ENCODE measurements at regions not wholly inside any gene's neighbourhood (a gene's known extent, or its start where the extent isn't known, plus 50 kb on each side); places are given as distances from the start of the nearest gene placed in this dataset.
"Not testable (repeated sequence)": the region's sequence is repeated elsewhere in the genome, so short reads cannot be mapped to it uniquely, and the experiment has no call there.

DNA sequence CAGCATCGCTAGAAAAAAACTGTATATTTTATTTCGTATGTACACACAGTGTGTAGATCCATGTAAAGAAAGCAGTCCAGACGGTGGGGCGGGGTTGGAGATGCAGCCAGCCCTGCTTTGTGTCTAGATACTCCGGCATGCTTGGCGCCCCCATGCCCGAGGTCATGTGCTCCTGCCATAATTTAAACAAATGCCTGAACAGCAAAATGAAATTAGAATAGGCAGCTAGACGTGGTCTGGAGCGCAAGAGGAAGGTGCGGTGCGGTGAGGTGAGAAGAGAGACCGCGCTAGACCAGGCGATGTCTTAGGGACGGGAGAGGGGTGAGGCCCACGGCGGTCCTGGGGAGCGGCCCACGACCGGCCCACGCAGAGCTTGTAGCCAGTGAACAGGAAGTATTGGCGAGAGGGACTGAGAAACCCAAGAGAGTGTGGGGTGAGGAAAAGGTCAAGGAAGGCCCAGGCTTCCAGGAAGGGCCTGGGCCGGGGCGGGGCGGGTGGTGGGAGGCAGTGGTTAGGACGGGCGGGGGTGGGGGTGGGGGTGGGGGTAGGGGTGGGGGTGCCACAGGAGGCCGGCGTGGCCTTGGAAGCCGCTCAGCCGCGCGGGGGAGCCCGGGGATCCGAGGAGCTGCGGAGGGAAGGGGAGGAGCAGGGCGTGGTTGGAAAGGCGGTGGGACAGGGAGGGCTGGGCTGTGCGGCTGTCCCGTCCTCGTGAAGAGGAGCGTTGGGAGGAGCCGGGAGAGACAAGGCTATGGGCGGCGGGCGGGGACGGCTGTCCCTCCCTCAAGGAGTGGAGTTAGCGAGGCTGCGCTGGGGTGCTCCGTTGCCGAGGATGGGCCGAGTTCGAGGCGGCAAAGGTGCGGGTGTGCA, 254.7 kb upstream of the SGCG start:
- H3K4me3 ChIP-seq (ENCODE audit: low read length, poor library complexity, severe bottlenecking): no peak overlapping the region
- no peaks in the 10 kb centered on the region for H4K20me1 ChIP-seq (ENCODE audit: insufficient read depth, low read length, poor library complexity, severe bottlenecking)
- H3K4me2 ChIP-seq (ENCODE audit: low read depth, low read length, poor library complexity, severe bottlenecking): no peak overlapping the region
- no peaks in the 10 kb centered on the region for H3F3A ChIP-seq (ENCODE audit: low read depth)
- H3K9ac ChIP-seq (ENCODE audit: low read depth, low read length, poor library complexity, severe bottlenecking): no peak overlapping the region
- H2AFZ ChIP-seq (ENCODE audit: low read length): no peak overlapping the region
- no peaks in the 10 kb centered on the region for H3K36me3 ChIP-seq (ENCODE audit: insufficient read depth, low read length)
- no peak for TF ChIP-seq EZH2phosphoT487 (IDR thresholded peaks at IDR 0.05; ENCODE audit: borderline replicate concordance)
- TF ChIP-seq, protein P1, sequence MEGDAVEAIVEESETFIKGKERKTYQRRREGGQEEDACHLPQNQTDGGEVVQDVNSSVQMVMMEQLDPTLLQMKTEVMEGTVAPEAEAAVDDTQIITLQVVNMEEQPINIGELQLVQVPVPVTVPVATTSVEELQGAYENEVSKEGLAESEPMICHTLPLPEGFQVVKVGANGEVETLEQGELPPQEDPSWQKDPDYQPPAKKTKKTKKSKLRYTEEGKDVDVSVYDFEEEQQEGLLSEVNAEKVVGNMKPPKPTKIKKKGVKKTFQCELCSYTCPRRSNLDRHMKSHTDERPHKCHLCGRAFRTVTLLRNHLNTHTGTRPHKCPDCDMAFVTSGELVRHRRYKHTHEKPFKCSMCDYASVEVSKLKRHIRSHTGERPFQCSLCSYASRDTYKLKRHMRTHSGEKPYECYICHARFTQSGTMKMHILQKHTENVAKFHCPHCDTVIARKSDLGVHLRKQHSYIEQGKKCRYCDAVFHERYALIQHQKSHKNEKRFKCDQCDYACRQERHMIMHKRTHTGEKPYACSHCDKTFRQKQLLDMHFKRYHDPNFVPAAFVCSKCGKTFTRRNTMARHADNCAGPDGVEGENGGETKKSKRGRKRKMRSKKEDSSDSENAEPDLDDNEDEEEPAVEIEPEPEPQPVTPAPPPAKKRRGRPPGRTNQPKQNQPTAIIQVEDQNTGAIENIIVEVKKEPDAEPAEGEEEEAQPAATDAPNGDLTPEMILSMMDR (conservative IDR thresholded peaks at IDR 0.05; ENCODE audit: low read length): no peak
- H3K4me1 ChIP-seq (ENCODE audit: insufficient read depth, low read length, poor library complexity, severe bottlenecking): no peaks in the 10 kb centered on the region
- no peaks in the 10 kb centered on the region for H3K79me2 ChIP-seq (ENCODE audit: insufficient read depth, low read length)
- no peaks in the 10 kb centered on the region for H3K9me2 ChIP-seq (replicated peaks; ENCODE audit: low read depth, low read length)
- H3K9me3 ChIP-seq (ENCODE audit: insufficient read depth, low read depth, low read length): no peaks in the 10 kb centered on the region
- no peaks in the 10 kb centered on the region for H3K27me3 ChIP-seq (ENCODE audit: insufficient read depth, low read length, poor library complexity, severe bottlenecking)

DNA sequence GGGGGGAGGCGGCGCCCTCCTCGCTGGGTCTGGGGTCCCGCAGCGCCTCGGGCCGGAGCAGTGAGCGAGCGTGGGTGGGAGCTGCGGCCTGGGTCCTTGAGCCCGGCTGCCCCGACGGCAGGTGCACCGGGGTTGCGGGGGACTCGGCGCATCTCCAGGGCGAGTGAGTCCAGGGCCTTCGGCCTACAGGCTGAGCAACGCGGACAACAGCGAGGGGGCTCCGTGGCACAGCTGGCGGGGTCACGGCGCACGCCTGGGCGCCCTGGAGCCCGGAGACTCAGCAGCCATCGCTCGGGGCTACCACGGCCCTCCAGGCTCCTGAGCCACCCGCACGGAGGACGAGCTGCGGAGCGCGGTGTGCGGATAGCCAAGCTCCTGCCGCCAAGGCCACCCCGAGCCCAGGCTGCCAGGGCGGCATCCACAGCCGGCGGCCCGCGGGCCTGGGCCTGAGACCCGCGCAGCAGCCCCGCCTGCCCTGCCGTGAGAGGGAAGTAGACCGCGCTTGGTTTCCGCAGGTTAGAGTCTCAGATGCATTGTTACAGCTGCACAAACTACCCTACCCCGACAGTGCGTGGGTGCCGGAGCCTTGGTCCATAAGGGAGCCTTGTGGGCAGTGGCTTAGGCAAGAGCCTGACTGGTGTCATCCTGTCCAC, 253.9 kb upstream of the SGCG start:
- no peaks in the 10 kb centered on the region for H3K79me2 ChIP-seq (ENCODE audit: insufficient read depth, low read length)
- H3K9me2 ChIP-seq (replicated peaks; ENCODE audit: low read depth, low read length): no peaks in the 10 kb centered on the region
- no peaks in the 10 kb centered on the region for H3F3A ChIP-seq (ENCODE audit: low read depth)
- no peak overlapping the region for H3K9ac ChIP-seq (ENCODE audit: low read depth, low read length, poor library complexity, severe bottlenecking)
- no peak for TF ChIP-seq EZH2phosphoT487 (IDR thresholded peaks at IDR 0.05; ENCODE audit: borderline replicate concordance)
- TF ChIP-seq, protein P1 (conservative IDR thresholded peaks at IDR 0.05; ENCODE audit: low read length): no peak
- H3K36me3 ChIP-seq (ENCODE audit: insufficient read depth, low read length): no peaks in the 10 kb centered on the region
- no peak overlapping the region for H2AFZ ChIP-seq (ENCODE audit: low read length)
- no peaks in the 10 kb centered on the region for H3K9me3 ChIP-seq (ENCODE audit: insufficient read depth, low read depth, low read length)
- H3K4me2 ChIP-seq (ENCODE audit: low read depth, low read length, poor library complexity, severe bottlenecking): no peak overlapping the region
- no peaks in the 10 kb centered on the region for H4K20me1 ChIP-seq (ENCODE audit: insufficient read depth, low read length, poor library complexity, severe bottlenecking)
- H3K27me3 ChIP-seq (ENCODE audit: insufficient read depth, low read length, poor library complexity, severe bottlenecking): no peaks in the 10 kb centered on the region
- no peak overlapping the region for H3K4me3 ChIP-seq (ENCODE audit: low read length, poor library complexity, severe bottlenecking)
- H3K4me1 ChIP-seq (ENCODE audit: insufficient read depth, low read length, poor library complexity, severe bottlenecking): no peaks in the 10 kb centered on the region

DNA sequence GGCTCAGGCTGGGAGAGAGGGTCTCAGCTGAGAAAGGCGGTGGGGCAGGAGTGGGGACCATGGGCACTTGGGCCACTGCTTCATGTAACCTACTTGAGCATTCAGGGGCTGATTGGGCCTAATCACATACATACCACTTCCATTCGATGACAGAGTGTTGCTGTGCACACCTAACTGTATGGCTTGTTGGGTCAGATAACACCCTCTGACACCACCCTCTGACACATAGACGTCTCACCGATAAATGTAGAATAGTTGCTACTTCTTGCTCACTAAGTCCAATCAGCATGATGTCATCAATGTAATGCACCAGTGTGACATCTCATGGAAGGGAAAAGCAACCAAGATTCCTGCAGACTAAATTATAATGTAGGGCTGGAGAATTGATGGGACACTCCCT, 252.9 kb upstream of the SGCG start:
- H3K9me3 ChIP-seq (ENCODE audit: insufficient read depth, low read depth, low read length); H3K36me3 ChIP-seq (ENCODE audit: insufficient read depth, low read length); H3K4me3 ChIP-seq (ENCODE audit: low read length, poor library complexity, severe bottlenecking); H3K4me2 ChIP-seq (ENCODE audit: low read depth, low read length, poor library complexity, severe bottlenecking); H3F3A ChIP-seq (ENCODE audit: low read depth); H3K9ac ChIP-seq (ENCODE audit: low read depth, low read length, poor library complexity, severe bottlenecking); H3K79me2 ChIP-seq (ENCODE audit: insufficient read depth, low read length); H3K9me2 ChIP-seq (replicated peaks; ENCODE audit: low read depth, low read length); H3K27me3 ChIP-seq (ENCODE audit: insufficient read depth, low read length, poor library complexity, severe bottlenecking); H3K4me1 ChIP-seq (ENCODE audit: insufficient read depth, low read length, poor library complexity, severe bottlenecking); H2AFZ ChIP-seq (ENCODE audit: low read length); H4K20me1 ChIP-seq (ENCODE audit: insufficient read depth, low read length, poor library complexity, severe bottlenecking): not testable (repeated sequence)
